ENCODE measurements at regions not wholly inside any gene's neighbourhood (a gene's known extent, or its start where the extent isn't known, plus 50 kb on each side); places are given as distances from the start of the nearest gene placed in this dataset.
A peak's percentile ranks its signal among the peaks of the same experiment; 100 is the strongest.

DNA sequence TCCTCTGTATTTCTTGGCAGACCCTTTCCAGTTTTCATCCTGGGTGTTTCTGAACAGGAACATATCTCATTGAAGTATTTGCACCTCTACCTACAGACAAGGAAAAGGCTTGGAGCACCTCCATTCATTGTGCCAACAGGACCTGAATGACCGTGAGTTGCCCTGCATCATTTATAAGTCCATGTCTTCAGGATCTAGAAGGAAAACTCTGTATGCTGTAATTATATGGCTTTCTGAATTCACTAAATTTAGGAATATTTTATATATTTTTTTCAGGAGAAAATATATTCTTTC lies 402.3 kb upstream of the SLC14A2 start:
- TF ChIP-seq CTCF (IDR thresholded peaks at IDR 0.05; ENCODE audit: low read length, missing control alignments) = no peak
- no peak for DNase-seq (ENCODE audit: low read depth)
- H3K4me3 ChIP-seq (replicated peaks; ENCODE audit: low read depth, low read length) = no peak overlapping the region

GRCh38 chr18:45218436-45218835 lies 396.8 kb upstream of the SLC14A2 start:
- DNase-seq (ENCODE audit: low read depth) = no peak
- no peak overlapping the region for H3K4me3 ChIP-seq (replicated peaks; ENCODE audit: low read depth, low read length)
- no peak for TF ChIP-seq CTCF (IDR thresholded peaks at IDR 0.05; ENCODE audit: low read length, missing control alignments)

GRCh38 chr18:45221363-45221762 lies 393.9 kb upstream of the SLC14A2 start:
- TF ChIP-seq CTCF (IDR thresholded peaks at IDR 0.05; ENCODE audit: low read length, missing control alignments) = no peak
- DNase-seq (ENCODE audit: low read depth) = peak; percentile 3
- H3K4me3 ChIP-seq (replicated peaks; ENCODE audit: low read depth, low read length) = no peak overlapping the region

GRCh38 chr18:45222180-45222579 lies 393.1 kb upstream of the SLC14A2 start:
- TF ChIP-seq CTCF (IDR thresholded peaks at IDR 0.05; ENCODE audit: low read length, missing control alignments) = no peak
- no peak for DNase-seq (ENCODE audit: low read depth)
- H3K4me3 ChIP-seq (replicated peaks; ENCODE audit: low read depth, low read length) = no peak overlapping the region

DNA sequence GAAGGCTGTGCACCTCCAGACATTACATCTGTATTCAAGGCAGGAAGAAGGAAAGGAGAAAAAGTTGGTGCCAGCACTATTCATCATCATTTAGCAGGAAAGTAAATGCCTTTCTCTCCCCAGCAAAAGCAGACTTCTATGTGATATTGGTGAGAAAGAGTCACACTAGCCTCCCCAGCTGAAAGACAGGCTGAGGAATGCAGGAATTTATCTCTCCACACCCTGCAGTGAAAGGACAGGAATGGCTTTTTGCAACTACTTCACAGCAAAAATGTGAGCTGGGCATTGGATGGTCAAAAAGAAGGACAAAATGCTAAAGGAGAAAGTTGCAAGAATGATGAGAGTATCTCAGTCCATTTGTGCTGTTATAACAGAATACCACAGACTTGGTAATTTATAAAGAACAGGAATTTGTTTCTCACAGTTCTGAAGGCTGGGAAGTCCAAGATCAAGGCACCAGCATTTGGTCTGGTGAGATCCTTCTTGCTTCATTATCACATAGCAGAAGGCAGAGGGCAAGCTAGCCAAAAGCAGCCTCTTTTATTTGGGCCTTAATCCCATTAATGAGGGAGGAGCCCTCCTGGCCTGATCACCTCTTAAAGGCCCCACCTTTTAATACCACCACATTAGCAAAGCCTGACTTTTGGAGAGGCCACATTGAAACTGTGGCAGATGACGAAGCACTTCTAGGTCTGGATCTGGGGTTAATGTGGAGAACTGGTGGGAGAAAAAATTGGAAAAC lies 388.1 kb upstream of the SLC14A2 start:
- no peak overlapping the region for H3K4me3 ChIP-seq (replicated peaks; ENCODE audit: low read depth, low read length)
- no peak for DNase-seq (ENCODE audit: low read depth)
- TF ChIP-seq CTCF (IDR thresholded peaks at IDR 0.05; ENCODE audit: low read length, missing control alignments) = no peak

- no peak overlapping the region for H3K4me3 ChIP-seq (replicated peaks; ENCODE audit: low read depth, low read length)
- TF ChIP-seq CTCF (IDR thresholded peaks at IDR 0.05; ENCODE audit: low read length, missing control alignments) = no peak
- no peak for DNase-seq (ENCODE audit: low read depth)
Observed at GRCh38 chr18:45228796-45229388, 386.4 kb upstream of the SLC14A2 start.

DNA sequence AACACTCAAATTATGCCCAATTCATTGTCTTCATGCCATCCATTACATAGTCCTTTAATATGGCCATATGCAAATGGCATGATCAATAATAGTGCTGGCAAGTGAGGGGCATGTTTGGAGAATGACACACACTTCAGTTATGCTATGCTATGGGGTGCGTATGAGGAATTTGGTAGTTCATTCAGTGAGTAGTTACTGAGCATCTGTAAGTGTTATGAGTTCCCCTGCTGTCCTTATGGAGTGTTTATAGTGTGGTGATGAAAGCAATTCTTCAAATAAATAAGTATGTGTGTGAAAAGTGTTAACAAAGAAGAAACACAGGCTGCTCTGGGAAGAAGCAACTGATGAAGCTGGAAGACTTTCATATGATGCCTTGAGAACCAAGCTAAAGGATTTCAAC lies 383.7 kb upstream of the SLC14A2 start:
- TF ChIP-seq CTCF (IDR thresholded peaks at IDR 0.05; ENCODE audit: low read length, missing control alignments) = no peak
- H3K4me3 ChIP-seq (replicated peaks; ENCODE audit: low read depth, low read length) = no peak overlapping the region
- no peak for DNase-seq (ENCODE audit: low read depth)
